ENCODE measurements at regions not wholly inside any gene's neighbourhood (a gene's known extent, or its start where the extent isn't known, plus 50 kb on each side); places are given as distances from the start of the nearest gene placed in this dataset.

DNA sequence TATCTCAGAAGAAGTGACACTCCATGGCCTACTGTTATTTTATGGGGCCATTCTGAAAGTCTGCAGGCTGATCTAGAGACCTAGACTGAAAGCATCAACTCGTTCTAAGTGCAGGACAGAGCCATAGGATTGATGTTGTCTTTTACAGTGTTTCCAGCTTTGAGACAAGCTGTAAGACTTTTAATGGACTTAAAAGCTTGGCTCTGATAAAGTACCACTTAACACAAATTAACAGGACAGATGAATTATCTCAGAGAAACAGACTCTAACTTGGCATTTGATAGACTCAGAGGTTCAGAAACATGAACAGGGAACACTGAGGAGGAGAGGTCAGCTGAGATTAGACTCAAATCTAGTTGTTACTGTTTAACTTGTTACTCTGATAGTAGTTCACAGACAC is 203.2 kb downstream of the TLR4 start:
- Histone ChIP-seq H3K36me3 (no peaks in the 10 kb centered on the region), H3K4me3 (no peak overlapping the region), H3K4me1 (no peaks in the 10 kb centered on the region), H3K27me3 (no peaks in the 10 kb centered on the region), H3K27ac (no peak overlapping the region), H3K9me3 (peaks cover 0 to 11% of the 10 kb centered on the region in 2 donors)
- DNase-seq, result no peak
- intact Hi-C loops (cut with DNase I; ENCODE audit: low total_unique reads), result no loop called here
- no peak for TF ChIP-seq POLR2A (IDR thresholded peaks at IDR 0.05)
- TF ChIP-seq, protein P1, sequence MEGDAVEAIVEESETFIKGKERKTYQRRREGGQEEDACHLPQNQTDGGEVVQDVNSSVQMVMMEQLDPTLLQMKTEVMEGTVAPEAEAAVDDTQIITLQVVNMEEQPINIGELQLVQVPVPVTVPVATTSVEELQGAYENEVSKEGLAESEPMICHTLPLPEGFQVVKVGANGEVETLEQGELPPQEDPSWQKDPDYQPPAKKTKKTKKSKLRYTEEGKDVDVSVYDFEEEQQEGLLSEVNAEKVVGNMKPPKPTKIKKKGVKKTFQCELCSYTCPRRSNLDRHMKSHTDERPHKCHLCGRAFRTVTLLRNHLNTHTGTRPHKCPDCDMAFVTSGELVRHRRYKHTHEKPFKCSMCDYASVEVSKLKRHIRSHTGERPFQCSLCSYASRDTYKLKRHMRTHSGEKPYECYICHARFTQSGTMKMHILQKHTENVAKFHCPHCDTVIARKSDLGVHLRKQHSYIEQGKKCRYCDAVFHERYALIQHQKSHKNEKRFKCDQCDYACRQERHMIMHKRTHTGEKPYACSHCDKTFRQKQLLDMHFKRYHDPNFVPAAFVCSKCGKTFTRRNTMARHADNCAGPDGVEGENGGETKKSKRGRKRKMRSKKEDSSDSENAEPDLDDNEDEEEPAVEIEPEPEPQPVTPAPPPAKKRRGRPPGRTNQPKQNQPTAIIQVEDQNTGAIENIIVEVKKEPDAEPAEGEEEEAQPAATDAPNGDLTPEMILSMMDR (IDR thresholded peaks at IDR 0.05), result no peak

DNA sequence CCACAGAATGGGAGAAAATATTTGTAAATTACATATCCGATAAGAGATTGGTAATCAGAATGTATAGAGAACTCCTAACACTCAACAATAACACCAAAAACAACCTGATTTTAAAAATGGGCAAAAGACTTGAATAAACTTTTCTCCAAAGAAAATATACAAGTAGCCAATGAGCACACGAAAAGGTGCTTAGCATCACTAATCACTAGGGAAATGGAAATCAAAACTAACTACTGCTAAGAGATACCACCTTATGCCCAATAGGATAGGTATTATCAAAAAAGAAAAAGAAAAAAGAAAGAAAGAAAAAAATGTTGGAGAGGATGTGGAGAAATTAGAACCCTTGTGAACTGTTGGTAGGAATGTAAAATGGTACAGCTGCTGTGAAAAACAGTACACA is 212.1 kb downstream of the TLR4 start:
- intact Hi-C loops (cut with DNase I; ENCODE audit: low total_unique reads), result no loop called here
- TF ChIP-seq POLR2A (IDR thresholded peaks at IDR 0.05), result no peak
- TF ChIP-seq, protein P1 (IDR thresholded peaks at IDR 0.05), result no peak

DNA sequence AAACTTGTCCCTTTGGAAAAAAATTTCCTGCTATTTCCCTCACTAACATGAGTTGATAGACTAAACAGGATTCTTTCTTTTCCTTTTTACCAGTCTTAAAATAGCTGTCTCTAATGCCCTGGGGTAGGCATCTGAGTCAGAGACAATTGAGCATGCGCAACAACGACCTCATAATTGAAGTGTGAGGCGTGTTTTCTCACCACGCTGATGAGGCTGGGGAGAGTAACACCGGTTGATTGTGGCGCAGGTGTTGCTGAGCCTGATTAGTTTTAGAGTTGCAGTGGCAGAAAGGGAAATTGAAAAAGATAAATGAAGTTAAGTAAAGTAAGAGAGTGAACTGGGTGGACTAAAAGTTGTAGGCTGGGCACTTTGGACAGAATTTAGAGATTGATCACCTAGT is 213.7 kb downstream of the TLR4 start:
- intact Hi-C loops (cut with DNase I; ENCODE audit: low total_unique reads), result no loop called here
- TF ChIP-seq, protein P1 (IDR thresholded peaks at IDR 0.05), result no peak
- no peak for TF ChIP-seq POLR2A (IDR thresholded peaks at IDR 0.05)
- H3K9me3 ChIP-seq, result no peaks in the 10 kb centered on the region
- no peaks in the 10 kb centered on the region for H3K4me1 ChIP-seq
- H3K36me3 ChIP-seq, result no peaks in the 10 kb centered on the region
- H3K4me3 ChIP-seq, result no peak overlapping the region
- H3K27me3 ChIP-seq, result no peaks in the 10 kb centered on the region
- no peak for DNase-seq
- no peak overlapping the region for H3K27ac ChIP-seq

More for the DNA sequence above, 212.1 kb downstream of the TLR4 start:
- DNase-seq, result no peak
- H3K27ac ChIP-seq, result no peak overlapping the region
- H3K9me3 ChIP-seq, result peaks cover 0 to 10% of the 10 kb centered on the region in 2 donors
- no peaks in the 10 kb centered on the region for H3K27me3 ChIP-seq
- H3K4me1 ChIP-seq, result no peaks in the 10 kb centered on the region
- H3K4me3 ChIP-seq, result no peak overlapping the region
- no peaks in the 10 kb centered on the region for H3K36me3 ChIP-seq

DNA sequence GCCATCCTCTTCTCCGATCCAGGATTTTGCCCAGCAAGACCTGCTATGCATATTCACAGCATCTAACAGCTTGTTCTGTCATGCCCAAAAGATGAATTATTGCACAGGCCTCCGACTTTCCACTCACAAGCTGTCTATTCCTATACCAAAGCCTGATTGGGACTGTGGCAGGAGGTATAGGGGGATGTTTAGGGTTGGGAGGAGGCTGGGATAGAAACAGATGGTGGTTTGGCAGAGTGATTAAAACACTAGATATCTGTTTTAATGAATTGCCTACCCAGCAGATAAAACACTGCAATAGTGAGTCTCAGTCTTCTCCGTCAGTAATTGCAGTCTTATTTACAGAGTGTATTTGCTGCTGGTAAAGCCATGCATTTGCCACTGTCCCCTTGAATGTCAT is 215.3 kb downstream of the TLR4 start:
- DNase-seq, result no peak
- Histone ChIP-seq H3K9me3 (no peaks in the 10 kb centered on the region), H3K4me3 (no peak overlapping the region), H3K36me3 (no peaks in the 10 kb centered on the region), H3K27ac (no peak overlapping the region), H3K4me1 (no peaks in the 10 kb centered on the region), H3K27me3 (no peaks in the 10 kb centered on the region)
- intact Hi-C loops (cut with DNase I; ENCODE audit: low total_unique reads), result no loop called here
- TF ChIP-seq, protein P1 (IDR thresholded peaks at IDR 0.05), result no peak
- TF ChIP-seq POLR2A (IDR thresholded peaks at IDR 0.05), result no peak

DNA sequence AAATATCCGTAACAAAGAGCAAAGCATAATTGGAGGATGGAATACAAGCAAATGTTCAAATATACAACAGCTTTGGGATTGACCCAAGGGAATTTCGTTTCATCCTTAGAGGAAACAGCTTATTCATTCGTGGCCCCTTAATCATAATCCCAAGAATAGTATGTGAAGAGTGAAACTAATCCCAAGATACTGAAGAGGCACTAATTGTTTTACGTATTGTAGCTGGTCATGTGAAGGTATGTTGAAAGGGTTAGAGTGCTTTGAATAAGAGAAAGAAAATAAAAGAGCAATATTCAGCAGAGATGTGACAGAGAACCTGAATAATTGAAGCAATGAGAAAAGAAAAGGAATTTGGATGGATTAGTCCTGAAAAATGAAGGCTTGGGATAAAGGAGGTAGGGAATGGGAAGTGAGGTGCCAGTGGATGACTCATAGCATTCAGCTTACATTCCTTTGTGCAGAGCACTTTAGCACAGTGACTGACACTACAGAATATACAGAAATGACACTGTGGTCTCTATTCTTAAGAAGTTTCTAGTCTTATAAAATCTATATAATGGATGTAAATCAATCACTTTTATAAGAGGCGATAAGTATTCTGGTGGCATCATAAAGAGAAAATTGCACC is 221.9 kb downstream of the TLR4 start:
- TF ChIP-seq, protein P1 (IDR thresholded peaks at IDR 0.05), result no peak
- TF ChIP-seq POLR2A (IDR thresholded peaks at IDR 0.05), result no peak
- Histone ChIP-seq H3K27me3 (no peaks in the 10 kb centered on the region), H3K4me1 (no peaks in the 10 kb centered on the region), H3K4me3 (no peak overlapping the region), H3K9me3 (no peaks in the 10 kb centered on the region), H3K36me3 (no peaks in the 10 kb centered on the region), H3K27ac (no peak overlapping the region)
- no peak for DNase-seq
- intact Hi-C loops (cut with DNase I; ENCODE audit: low total_unique reads), result no loop called here
